ENCODE measurements at regions not wholly inside any gene's neighbourhood (a gene's known extent, or its start where the extent isn't known, plus 50 kb on each side); places are given as distances from the start of the nearest gene placed in this dataset.

GRCh38 chr18:22344908-22345670 lies 72.6 kb downstream of the CTAGE1 start:
- no peaks in the 10 kb centered on the region for H3K36me3 ChIP-seq
- H3K4me3 ChIP-seq, result no peak overlapping the region
- H3K4me1 ChIP-seq, result peaks cover 6 to 18% of the 10 kb centered on the region in 2 donors
- no peak for DNase-seq (ENCODE audit: low spot score in 2 of 2)
- H3K9me3 ChIP-seq, result no peaks in the 10 kb centered on the region
- H3K27me3 ChIP-seq, result no peaks in the 10 kb centered on the region
- no peak for TF ChIP-seq CTCF (IDR thresholded peaks at IDR 0.05)
- intact Hi-C loops (cut with DNase I), result loop anchor here (5.0 kb wide), 5 partner anchors 58 to 587 kb away; partner anchors contain the start of genes GATA6 and RBBP8
- peak overlapping the region; percentile 93 to 97 for H3K27ac ChIP-seq

- intact Hi-C loops (cut with DNase I), result no loop called here
- no peaks in the 10 kb centered on the region for H3K27me3 ChIP-seq
- no peaks in the 10 kb centered on the region for H3K9me3 ChIP-seq
- H3K27ac ChIP-seq, result no peak overlapping the region
- H3K4me3 ChIP-seq, result no peak overlapping the region
- H3K36me3 ChIP-seq, result no peaks in the 10 kb centered on the region
- TF ChIP-seq CTCF (IDR thresholded peaks at IDR 0.05), result no peak
- DNase-seq (ENCODE audit: low spot score in 2 of 2), result no peak
- H3K4me1 ChIP-seq, result peaks cover 3 to 14% of the 10 kb centered on the region in 2 donors
Measured at GRCh38 chr18:22344445-22344844, 73.3 kb downstream of the CTAGE1 start.

- TF ChIP-seq CTCF (IDR thresholded peaks at IDR 0.05), result no peak
- Histone ChIP-seq H3K27ac (no peak overlapping the region), H3K9me3 (no peaks in the 10 kb centered on the region), H3K4me3 (no peak overlapping the region), H3K27me3 (no peaks in the 10 kb centered on the region), H3K4me1 (peaks cover 3 to 10% of the 10 kb centered on the region in 2 donors), H3K36me3 (no peaks in the 10 kb centered on the region)
- DNase-seq (ENCODE audit: low spot score in 2 of 2), result no peak
- intact Hi-C loops (cut with DNase I), result no loop called here
Measured at GRCh38 chr18:22343613-22344012, 74.1 kb downstream of the CTAGE1 start.

DNA sequence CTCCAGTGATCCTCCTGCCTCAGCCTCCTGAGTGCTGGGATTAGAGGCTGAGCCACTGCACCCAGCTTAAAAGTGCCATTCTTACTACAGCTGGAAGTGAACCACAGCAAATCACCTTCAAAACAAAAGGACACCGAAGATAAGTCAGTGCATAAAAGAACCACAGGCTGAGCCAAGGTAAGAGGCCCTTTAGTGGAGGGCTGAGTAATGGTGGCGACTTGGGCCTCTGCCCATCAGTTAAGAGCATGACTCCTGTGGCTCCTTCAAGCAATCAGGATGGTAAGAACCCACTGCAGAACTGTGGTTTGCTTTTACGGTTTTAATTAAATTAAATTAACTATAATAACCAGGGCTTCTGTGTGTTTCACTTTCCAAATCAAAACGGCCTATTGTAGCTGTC lies 75.1 kb downstream of the CTAGE1 start:
- H3K4me1 ChIP-seq, result peaks cover 4 to 16% of the 10 kb centered on the region in 2 donors
- H3K4me3 ChIP-seq, result no peak overlapping the region
- intact Hi-C loops (cut with DNase I), result no loop called here
- DNase-seq (ENCODE audit: low spot score in 2 of 2), result peak in 1 of 2 donors; percentile 78
- TF ChIP-seq CTCF (IDR thresholded peaks at IDR 0.05), result no peak
- no peaks in the 10 kb centered on the region for H3K36me3 ChIP-seq
- H3K9me3 ChIP-seq, result no peaks in the 10 kb centered on the region
- no peaks in the 10 kb centered on the region for H3K27me3 ChIP-seq
- H3K27ac ChIP-seq, result no peak overlapping the region

DNA sequence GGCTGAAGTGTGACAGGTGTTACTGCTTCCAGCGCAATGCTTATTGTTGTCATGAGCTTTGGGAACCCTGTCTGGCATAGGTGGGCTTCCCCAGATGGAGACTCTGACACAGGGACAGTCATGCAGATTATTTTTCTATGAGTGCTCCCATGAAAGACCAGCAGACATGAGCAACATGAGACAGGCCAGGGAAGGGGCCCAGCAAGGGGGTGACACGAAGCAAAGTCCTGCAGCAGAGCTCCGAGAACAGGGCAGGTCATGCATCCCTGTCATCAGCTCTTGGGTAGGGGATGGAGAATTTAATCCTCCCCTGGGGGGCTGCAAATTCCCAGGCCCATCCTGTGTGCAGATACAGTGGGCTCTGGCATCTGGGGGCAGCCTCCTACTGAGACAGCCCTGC lies 77.4 kb downstream of the CTAGE1 start:
- H3K4me3 ChIP-seq, result no peak overlapping the region
- H3K27me3 ChIP-seq, result no peaks in the 10 kb centered on the region
- no peak for TF ChIP-seq CTCF (IDR thresholded peaks at IDR 0.05)
- no peaks in the 10 kb centered on the region for H3K36me3 ChIP-seq
- H3K9me3 ChIP-seq, result no peaks in the 10 kb centered on the region
- intact Hi-C loops (cut with DNase I), result no loop called here
- no peak overlapping the region for H3K27ac ChIP-seq
- H3K4me1 ChIP-seq, result peaks cover 2 to 21% of the 10 kb centered on the region in 2 donors
- no peak for DNase-seq (ENCODE audit: low spot score in 2 of 2)

Measured in ascending aorta (tissue), 2 donors.